Liver (tissue), 8 donors: ENCODE measurements at regions not wholly inside any gene's neighbourhood (a gene's known extent, or its start where the extent isn't known, plus 50 kb on each side); places are given as distances from the start of the nearest gene placed in this dataset.

ENCODE experiments used
- DNase-seq: peaks from one replicate; pipeline ENCODE4 v3.0.0-alpha.2; 2017; ENCODE audit warnings: low spot score
- H3K27ac ChIP-seq, 2 donors: one replicate each; pipeline ENCODE4 v1.7.0; 2013; ENCODE audit warnings: inconsistent platforms in 2 of 2, low read length in 2 of 2, control low read depth in 1 of 2, low read depth in 1 of 2, mild to moderate bottlenecking in 1 of 2
- H3K27me3 ChIP-seq, 4 donors: one replicate each; pipeline versions ENCODE4 v1.6.1 to v1.7.0; 2013; ENCODE audit warnings: low read length in 3 of 4, inconsistent platforms in 1 of 4, mild to moderate bottlenecking in 1 of 4, moderate library complexity in 1 of 4; ENCODE audit not compliant: control insufficient read depth in 4 of 4, insufficient read depth in 4 of 4
- H3K36me3 ChIP-seq, 4 donors: one replicate each; pipeline versions ENCODE4 v1.6.1 to v1.7.0; 2013; ENCODE audit warnings: low read length in 3 of 4, mild to moderate bottlenecking in 3 of 4, low read depth in 1 of 4, moderate library complexity in 1 of 4; ENCODE audit not compliant: control insufficient read depth in 4 of 4, insufficient read depth in 3 of 4
- H3K4me1 ChIP-seq, 4 donors: one replicate each; pipeline versions ENCODE4 v1.6.1 to v1.7.0; 2013; ENCODE audit warnings: low read length in 3 of 4, mild to moderate bottlenecking in 3 of 4, moderate library complexity in 1 of 4; ENCODE audit not compliant: control insufficient read depth in 4 of 4, insufficient read depth in 4 of 4
- H3K4me3 ChIP-seq, 3 donors: one replicate each; pipeline versions ENCODE4 v1.6.1 to v1.7.0; 2013; ENCODE audit warnings: low read length in 3 of 3, control low read depth in 1 of 3, low read depth in 1 of 3, mild to moderate bottlenecking in 1 of 3
- H3K9ac ChIP-seq, 2 donors: one replicate each; pipeline ENCODE4 v1.7.0; 2013; ENCODE audit warnings: low read length in 2 of 2, mild to moderate bottlenecking in 2 of 2, moderate library complexity in 2 of 2, control low read depth in 1 of 2, low read depth in 1 of 2
- H3K9me3 ChIP-seq, 4 donors: one replicate each; pipeline versions ENCODE4 v1.6.1 to v1.7.0; 2013; ENCODE audit warnings: low read length in 3 of 4; ENCODE audit not compliant: control insufficient read depth in 4 of 4
- ATF3 ChIP-seq: IDR thresholded peaks from 2 replicates; pipeline ENCODE4 v1.6.1; 2016; ENCODE audit warnings: antibody characterized with exemption
- CTCF ChIP-seq: fragments of 150-350 bp; IDR thresholded peaks from 2 replicates; pipeline ENCODE4 v1.5.1; 2017; ENCODE audit warnings: improper control_type of control experiment, low read depth, low read length; ENCODE audit not compliant: missing input control
- EGR1 ChIP-seq, 2 donors: IDR thresholded peaks; 2 replicates each; pipeline ENCODE4 v1.6.1; 2016 to 2018; ENCODE audit warnings: antibody characterized with exemption in 2 of 2, low read depth in 2 of 2
- FOXA1 ChIP-seq: IDR thresholded peaks from 2 replicates; pipeline ENCODE4 v1.6.1; 2016; ENCODE audit warnings: antibody characterized with exemption
- FOXA2 ChIP-seq: IDR thresholded peaks from 2 replicates; pipeline ENCODE4 v1.6.1; 2016; ENCODE audit warnings: antibody characterized with exemption
- GABPA ChIP-seq, 2 donors: IDR thresholded peaks in 1 of 2; conservative IDR thresholded peaks in 1 of 2; 2 replicates each; pipeline ENCODE4 v1.6.1; 2016; ENCODE audit warnings: antibody characterized with exemption in 2 of 2, mild to moderate bottlenecking in 1 of 2, moderate library complexity in 1 of 2
- HNF4A ChIP-seq, 2 donors: conservative IDR thresholded peaks; 2 replicates each; pipeline ENCODE4 v1.6.1; 2016; ENCODE audit warnings: antibody characterized with exemption in 2 of 2, mild to moderate bottlenecking in 2 of 2
- HNF4G ChIP-seq: IDR thresholded peaks from 2 replicates; pipeline ENCODE4 v1.6.1; 2016; ENCODE audit warnings: antibody characterized with exemption
- JUND ChIP-seq, 2 donors: IDR thresholded peaks; 2 replicates each; pipeline ENCODE4 v1.6.1; 2016; ENCODE audit warnings: antibody characterized with exemption in 2 of 2
- MAX ChIP-seq: IDR thresholded peaks from 2 replicates; pipeline ENCODE4 v1.6.1; 2016; ENCODE audit warnings: antibody characterized with exemption
- NR2F2 ChIP-seq: IDR thresholded peaks from 2 replicates; pipeline ENCODE4 v1.6.1; 2016; ENCODE audit warnings: antibody characterized with exemption
- RAD21 ChIP-seq, 2 donors: IDR thresholded peaks; 2 replicates each; pipeline ENCODE4 v1.6.1; 2016; ENCODE audit warnings: antibody characterized with exemption in 2 of 2, mild to moderate bottlenecking in 2 of 2
- REST ChIP-seq: IDR thresholded peaks from 2 replicates; pipeline ENCODE4 v1.6.1; 2016; ENCODE audit warnings: antibody characterized with exemption, mild to moderate bottlenecking
- RXRA ChIP-seq, 2 donors: IDR thresholded peaks; 2 replicates each; pipeline ENCODE4 v1.6.1; 2017 to 2018; ENCODE audit warnings: antibody characterized with exemption in 2 of 2, mild to moderate bottlenecking in 1 of 2
- SP1 ChIP-seq: IDR thresholded peaks from 2 replicates; pipeline ENCODE4 v1.6.1; 2018; ENCODE audit warnings: antibody characterized with exemption, mild to moderate bottlenecking
- TAF1 ChIP-seq: conservative IDR thresholded peaks from 2 replicates; pipeline ENCODE4 v1.6.1; 2016; ENCODE audit warnings: antibody characterized with exemption, mild to moderate bottlenecking
- YY1 ChIP-seq: IDR thresholded peaks from 2 replicates; pipeline ENCODE4 v1.6.1; 2016; ENCODE audit warnings: antibody characterized with exemption, mild to moderate bottlenecking
- ZBTB33 ChIP-seq: IDR thresholded peaks from 2 replicates; pipeline ENCODE4 v1.6.1; 2016; ENCODE audit warnings: antibody characterized with exemption
- WGBS: extraction: QIAGEN DNeasy Blood & Tissue Kit; methylation state at CpG from one replicate; pipeline ENCODE4 v1.1.7; 2013; 5-methylcytosine and 5-hydroxymethylcytosine counted together
- donor health status: healthy.
- donor health status: healthy.
- donor health status: healthy.
- donor health status: healthy.
- donor health status: healthy.

- H3K9ac ChIP-seq: no peak overlapping the region
- H3K36me3 ChIP-seq: no peaks in the 10 kb centered on the region
- no peaks in the 10 kb centered on the region for H3K27me3 ChIP-seq
- H3K9me3 ChIP-seq: no peaks in the 10 kb centered on the region
- 70% methylated on average over 2 of the region's 2 CpGs for WGBS
- TF ChIP-seq EGR1 (IDR thresholded peaks at IDR 0.05; ENCODE audit: low read depth in 2 of 2): no peak
- no peak for TF ChIP-seq FOXA1
- no peak for TF ChIP-seq HNF4A (conservative IDR thresholded peaks at IDR 0.05)
- no peak for TF ChIP-seq CTCF
- TF ChIP-seq RAD21 (IDR thresholded peaks at IDR 0.05): no peak
- no peak for TF ChIP-seq HNF4G
- no peak for TF ChIP-seq GABPA (IDR thresholded peaks at IDR 0.05 in 1 of 2, conservative IDR thresholded peaks at IDR 0.05 in 1 of 2)
- no peak for TF ChIP-seq ZBTB33
- TF ChIP-seq MAX: no peak
- TF ChIP-seq REST: no peak
- no peak for TF ChIP-seq YY1
- TF ChIP-seq SP1: no peak
- TF ChIP-seq JUND (IDR thresholded peaks at IDR 0.05): no peak
- TF ChIP-seq FOXA2: no peak
- TF ChIP-seq NR2F2: no peak
- no peak for TF ChIP-seq TAF1
- TF ChIP-seq ATF3: no peak
- TF ChIP-seq RXRA (IDR thresholded peaks at IDR 0.05): no peak
- H3K4me1 ChIP-seq: no peaks in the 10 kb centered on the region
- no peak for DNase-seq
- no peak overlapping the region for H3K27ac ChIP-seq
- H3K4me3 ChIP-seq: no peak overlapping the region
These were observed 687.8 kb downstream of the TDRD15 start for GRCh38 chr2:21811541-21811940.

- Histone ChIP-seq H3K9ac (no peak overlapping the region), H3K36me3 (no peaks in the 10 kb centered on the region), H3K9me3 (no peaks in the 10 kb centered on the region), H3K4me3 (no peak overlapping the region), H3K27ac (no peak overlapping the region), H3K27me3 (no peaks in the 10 kb centered on the region), H3K4me1 (no peaks in the 10 kb centered on the region)
- TF ChIP-seq CTCF (no peak), TAF1 (no peak), REST (peak; percentile 83), EGR1 (IDR thresholded peaks at IDR 0.05; ENCODE audit: low read depth in 2 of 2) (no peak), YY1 (no peak), HNF4A (conservative IDR thresholded peaks at IDR 0.05) (no peak), JUND (IDR thresholded peaks at IDR 0.05) (no peak), RXRA (IDR thresholded peaks at IDR 0.05) (no peak)
- WGBS: 82% methylated on average over 1 of the region's 1 CpG
- no peak for DNase-seq
These were observed 689.0 kb downstream of the TDRD15 start for GRCh38 chr2:21812766-21813165.
